Tibial nerve (tissue), 4 donors: ENCODE measurements at regions not wholly inside any gene's neighbourhood (a gene's known extent, or its start where the extent isn't known, plus 50 kb on each side); places are given as distances from the start of the nearest gene placed in this dataset.

Source experiments
- DNase-seq, 2 donors: peaks; one replicate each; pipeline ENCODE4 v3.0.0-alpha.2; 2019; ENCODE audit warnings: low spot score in 2 of 2
- H3K27ac ChIP-seq, 4 donors: fragments of 200-600 bp; sonication (generic) in 3 of 4; one replicate each; pipeline ENCODE4 v1.5.1; 2017 to 2019; ENCODE audit warnings: mild to moderate bottlenecking in 1 of 4
- H3K27me3 ChIP-seq, 2 donors: fragments of 200-600 bp; sonication (generic) in 1 of 2; one replicate each; pipeline versions ENCODE4 v1.5.1 to v1.6.0; 2017 to 2019
- H3K36me3 ChIP-seq, 3 donors: fragments of 200-600 bp; sonication (generic); one replicate each; pipeline ENCODE4 v1.5.1; 2018 to 2019
- H3K4me1 ChIP-seq, 4 donors: fragments of 200-600 bp; sonication (generic) in 3 of 4; one replicate each; pipeline ENCODE4 v1.5.1; 2017 to 2019
- H3K4me3 ChIP-seq, 4 donors: fragments of 200-600 bp; sonication (generic) in 3 of 4; one replicate each; pipeline ENCODE4 v1.5.1; 2017 to 2019; ENCODE audit warnings: mild to moderate bottlenecking in 1 of 4, moderate library complexity in 1 of 4
- H3K9me3 ChIP-seq, 4 donors: fragments of 200-600 bp; sonication (generic) in 3 of 4; one replicate each; pipeline ENCODE4 v1.5.1; 2017 to 2019
- EP300 ChIP-seq, 2 donors: sonication (generic); formaldehyde crosslinking; IDR thresholded peaks; one replicate each; pipeline ENCODE4 v1.6.1; 2017; ENCODE audit warnings: antibody characterized with exemption in 2 of 2, mild to moderate bottlenecking in 1 of 2
- POLR2A ChIP-seq, 2 donors: fragments of 450-650 bp; IDR thresholded peaks; one replicate each; pipeline ENCODE4 v1.6.1; 2017; ENCODE audit warnings: antibody characterized with exemption in 2 of 2, mild to moderate bottlenecking in 2 of 2, moderate library complexity in 2 of 2
- WGBS, 2 donors: methylation state at CpG; one replicate each; pipeline ENCODE4 v1.1.5; 2018; 5-methylcytosine and 5-hydroxymethylcytosine counted together
- TF ChIP-seq, protein P1 (sequence below), 5 experiments: fragments of 200-600 bp in 3 of 5; fragments of 450-650 bp in 2 of 5; sonication (generic) in 3 of 5; IDR thresholded peaks; one replicate each; pipeline ENCODE4 v1.5.1; 2016 to 2019; ENCODE audit warnings: antibody characterized with exemption in 5 of 5, mild to moderate bottlenecking in 3 of 5, moderate library complexity in 2 of 5

DNA sequence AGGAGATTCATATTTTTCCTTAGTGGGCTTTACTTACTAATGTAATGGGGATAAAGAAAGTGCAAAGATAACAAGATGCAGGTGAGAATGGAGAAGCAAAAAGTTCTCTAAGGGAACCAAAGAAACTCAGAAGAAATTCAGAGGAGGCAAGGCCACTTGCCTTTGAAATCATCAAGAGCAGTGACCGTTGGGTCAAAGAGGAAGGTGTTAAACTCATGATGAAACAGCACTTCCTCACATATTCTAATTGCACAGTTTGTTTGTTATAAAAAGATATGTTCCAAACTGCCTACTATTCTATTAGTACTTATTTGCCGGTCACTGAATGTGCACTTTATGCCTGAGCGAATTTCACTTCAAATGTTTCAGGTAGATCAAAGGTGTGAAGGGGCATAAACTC lies 975.1 kb downstream of the BCL11A start:
- Histone ChIP-seq H3K4me1 (no peaks in the 10 kb centered on the region), H3K4me3 (no peak overlapping the region), H3K9me3 (no peaks in the 10 kb centered on the region), H3K27ac (no peak overlapping the region), H3K36me3 (no peaks in the 10 kb centered on the region), H3K27me3 (no peaks in the 10 kb centered on the region)
- TF ChIP-seq POLR2A (IDR thresholded peaks at IDR 0.05) (no peak), EP300 (IDR thresholded peaks at IDR 0.05) (no peak)
- TF ChIP-seq, protein P1, sequence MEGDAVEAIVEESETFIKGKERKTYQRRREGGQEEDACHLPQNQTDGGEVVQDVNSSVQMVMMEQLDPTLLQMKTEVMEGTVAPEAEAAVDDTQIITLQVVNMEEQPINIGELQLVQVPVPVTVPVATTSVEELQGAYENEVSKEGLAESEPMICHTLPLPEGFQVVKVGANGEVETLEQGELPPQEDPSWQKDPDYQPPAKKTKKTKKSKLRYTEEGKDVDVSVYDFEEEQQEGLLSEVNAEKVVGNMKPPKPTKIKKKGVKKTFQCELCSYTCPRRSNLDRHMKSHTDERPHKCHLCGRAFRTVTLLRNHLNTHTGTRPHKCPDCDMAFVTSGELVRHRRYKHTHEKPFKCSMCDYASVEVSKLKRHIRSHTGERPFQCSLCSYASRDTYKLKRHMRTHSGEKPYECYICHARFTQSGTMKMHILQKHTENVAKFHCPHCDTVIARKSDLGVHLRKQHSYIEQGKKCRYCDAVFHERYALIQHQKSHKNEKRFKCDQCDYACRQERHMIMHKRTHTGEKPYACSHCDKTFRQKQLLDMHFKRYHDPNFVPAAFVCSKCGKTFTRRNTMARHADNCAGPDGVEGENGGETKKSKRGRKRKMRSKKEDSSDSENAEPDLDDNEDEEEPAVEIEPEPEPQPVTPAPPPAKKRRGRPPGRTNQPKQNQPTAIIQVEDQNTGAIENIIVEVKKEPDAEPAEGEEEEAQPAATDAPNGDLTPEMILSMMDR (IDR thresholded peaks at IDR 0.05) = no peak
- DNase-seq = no peak
- 84 to 88% methylated on average over 3 of the region's 3 CpGs for WGBS, 2 donors

- Histone ChIP-seq H3K36me3 (no peaks in the 10 kb centered on the region), H3K9me3 (no peaks in the 10 kb centered on the region), H3K4me3 (no peak overlapping the region), H3K27ac (no peak overlapping the region), H3K27me3 (no peaks in the 10 kb centered on the region), H3K4me1 (no peaks in the 10 kb centered on the region)
- TF ChIP-seq, protein P1 (IDR thresholded peaks at IDR 0.05) = no peak
- no peak for TF ChIP-seq POLR2A (IDR thresholded peaks at IDR 0.05)
- no peak for TF ChIP-seq EP300 (IDR thresholded peaks at IDR 0.05)
- no peak for DNase-seq
- 78 to 85% methylated on average over 1 of the region's 1 CpG for WGBS, 2 donors
Measured at GRCh38 chr2:59575191-59575590, 978.3 kb downstream of the BCL11A start.

GRCh38 chr2:59572227-59572626 lies 981.2 kb downstream of the BCL11A start:
- Histone ChIP-seq H3K9me3 (no peaks in the 10 kb centered on the region), H3K36me3 (no peaks in the 10 kb centered on the region), H3K4me1 (no peaks in the 10 kb centered on the region), H3K4me3 (no peak overlapping the region), H3K27me3 (no peaks in the 10 kb centered on the region), H3K27ac (no peak overlapping the region)
- TF ChIP-seq, protein P1 (IDR thresholded peaks at IDR 0.05) = no peak
- TF ChIP-seq EP300 (IDR thresholded peaks at IDR 0.05) (no peak), POLR2A (IDR thresholded peaks at IDR 0.05) (no peak)
- no peak for DNase-seq
- WGBS, 2 donors = 38 to 56% methylated on average over 4 of the region's 4 CpGs

DNA sequence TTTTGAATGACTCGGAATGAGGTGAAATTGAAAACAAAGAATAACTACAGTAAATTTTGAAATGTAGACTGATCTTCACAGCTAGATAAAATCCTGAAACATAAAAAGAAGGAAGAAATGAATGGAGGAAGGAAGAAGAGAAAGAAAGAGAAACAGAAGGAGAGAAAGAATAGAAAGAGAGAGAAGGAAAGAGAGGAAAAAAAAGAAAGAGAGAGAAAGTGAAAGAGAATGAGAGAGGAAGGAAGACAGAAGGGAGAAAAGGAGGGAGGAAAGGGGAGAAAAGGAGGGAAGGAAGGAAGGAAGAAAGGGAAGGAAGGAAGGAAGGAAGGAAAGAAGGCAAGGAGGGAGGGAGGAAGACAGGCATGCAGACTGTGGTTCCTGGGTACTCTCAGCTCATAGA lies 982.6 kb downstream of the BCL11A start:
- no peak for DNase-seq
- WGBS, 2 donors = 95 to 98% methylated on average over 1 of the region's 1 CpG
- no peaks in the 10 kb centered on the region for H3K36me3 ChIP-seq
- no peaks in the 10 kb centered on the region for H3K27me3 ChIP-seq
- TF ChIP-seq, protein P1 (IDR thresholded peaks at IDR 0.05) = no peak
- TF ChIP-seq EP300 (IDR thresholded peaks at IDR 0.05) (no peak), POLR2A (IDR thresholded peaks at IDR 0.05) (no peak)
- no peak overlapping the region for H3K27ac ChIP-seq
- no peaks in the 10 kb centered on the region for H3K9me3 ChIP-seq
- H3K4me3 ChIP-seq = no peak overlapping the region
- no peaks in the 10 kb centered on the region for H3K4me1 ChIP-seq

DNA sequence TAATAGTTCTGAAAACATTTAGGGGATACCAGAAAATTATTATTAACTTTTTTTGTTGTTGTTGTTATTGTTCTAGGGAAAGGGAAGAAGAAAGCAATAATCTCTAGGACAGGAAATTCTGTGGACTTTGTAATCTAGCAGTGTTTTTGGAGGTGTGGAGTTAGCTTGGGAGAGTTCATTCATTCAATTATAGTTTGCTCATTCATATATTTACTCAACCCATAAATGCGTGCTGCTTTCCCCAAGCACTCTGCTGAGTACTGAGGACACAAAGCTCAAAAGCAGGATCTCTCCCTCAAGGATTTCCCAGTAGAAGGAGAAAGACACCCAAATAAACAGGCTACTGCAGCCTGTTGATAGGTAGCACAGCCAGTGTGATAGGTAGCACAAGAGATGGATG lies 984.3 kb downstream of the BCL11A start:
- Histone ChIP-seq H3K4me3 (no peak overlapping the region), H3K4me1 (no peaks in the 10 kb centered on the region), H3K27ac (no peak overlapping the region), H3K9me3 (no peaks in the 10 kb centered on the region), H3K27me3 (no peaks in the 10 kb centered on the region), H3K36me3 (no peaks in the 10 kb centered on the region)
- TF ChIP-seq EP300 (IDR thresholded peaks at IDR 0.05) (no peak), POLR2A (IDR thresholded peaks at IDR 0.05) (no peak)
- TF ChIP-seq, protein P1 (IDR thresholded peaks at IDR 0.05) = no peak
- WGBS, 2 donors = 36 to 38% methylated on average over 1 of the region's 1 CpG
- no peak for DNase-seq
